ENCODE measurements at regions not wholly inside any gene's neighbourhood (a gene's known extent, or its start where the extent isn't known, plus 50 kb on each side); places are given as distances from the start of the nearest gene placed in this dataset.

DNA sequence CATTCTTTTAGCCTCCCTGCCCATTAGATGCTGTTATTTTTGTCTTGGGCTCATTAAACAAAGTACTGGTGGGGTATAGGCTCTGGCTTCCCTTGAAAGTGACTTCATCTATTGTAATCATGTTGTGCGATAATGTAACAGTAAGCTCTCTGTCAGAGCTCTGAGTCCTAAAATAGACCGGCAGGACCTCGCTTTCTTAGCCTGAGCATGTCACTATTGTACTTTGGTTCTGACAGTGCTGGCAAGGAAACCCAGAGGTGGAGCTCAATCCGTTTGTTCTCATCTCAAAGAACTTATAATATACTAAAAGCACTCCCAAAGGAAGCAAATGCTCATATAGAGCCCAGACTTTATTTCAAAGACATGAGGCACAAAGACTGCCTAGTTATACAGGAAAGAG lies 339.1 kb upstream of the CCNH start:
- WGBS, 2 donors: 37 to 58% methylated on average over 4 of the region's 4 CpGs
- no peak for DNase-seq (ENCODE audit: low spot score in 2 of 2)
- Histone ChIP-seq H3K9me3 (no peaks in the 10 kb centered on the region), H3K27ac (no peak overlapping the region), H3K27me3 (no peaks in the 10 kb centered on the region), H3K4me1 (no peaks in the 10 kb centered on the region), H3K4me3 (no peak overlapping the region), H3K36me3 (no peaks in the 10 kb centered on the region)
- TF ChIP-seq EP300 (IDR thresholded peaks at IDR 0.05) (no peak), CTCF (IDR thresholded peaks at IDR 0.05) (no peak), POLR2A (IDR thresholded peaks at IDR 0.05) (no peak)

DNA sequence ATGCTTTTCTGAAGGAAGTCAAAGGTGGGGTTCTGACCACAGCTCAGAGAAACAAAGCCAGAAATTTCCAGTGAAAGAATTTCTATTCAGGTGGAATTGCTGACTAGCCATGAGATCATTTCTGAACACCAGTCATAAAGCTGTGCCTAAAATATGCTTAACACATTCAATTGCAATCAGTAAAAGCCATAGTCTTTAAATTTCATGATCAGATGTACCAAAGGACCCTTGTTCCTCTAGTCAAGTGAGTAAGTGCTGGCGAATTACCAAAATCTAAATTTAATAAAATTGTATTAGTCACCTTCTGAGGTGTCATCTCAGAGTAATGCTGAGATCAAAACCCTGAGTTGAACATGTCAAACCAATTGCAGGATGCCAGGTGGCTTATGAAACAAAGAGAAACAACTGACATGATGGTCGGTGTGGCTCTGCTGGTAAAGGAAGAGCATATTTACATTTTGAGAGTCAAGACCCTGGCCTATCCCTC lies 334.2 kb upstream of the CCNH start:
- no peak overlapping the region for H3K4me3 ChIP-seq
- 78 to 93% methylated on average over 2 of the region's 2 CpGs for WGBS, 2 donors
- DNase-seq (ENCODE audit: low spot score in 2 of 2): no peak
- H3K27me3 ChIP-seq: no peaks in the 10 kb centered on the region
- H3K4me1 ChIP-seq: no peaks in the 10 kb centered on the region
- TF ChIP-seq CTCF (IDR thresholded peaks at IDR 0.05) (no peak), POLR2A (IDR thresholded peaks at IDR 0.05) (no peak), EP300 (IDR thresholded peaks at IDR 0.05) (no peak)
- H3K9me3 ChIP-seq: no peaks in the 10 kb centered on the region
- no peaks in the 10 kb centered on the region for H3K36me3 ChIP-seq
- H3K27ac ChIP-seq: no peak overlapping the region

DNA sequence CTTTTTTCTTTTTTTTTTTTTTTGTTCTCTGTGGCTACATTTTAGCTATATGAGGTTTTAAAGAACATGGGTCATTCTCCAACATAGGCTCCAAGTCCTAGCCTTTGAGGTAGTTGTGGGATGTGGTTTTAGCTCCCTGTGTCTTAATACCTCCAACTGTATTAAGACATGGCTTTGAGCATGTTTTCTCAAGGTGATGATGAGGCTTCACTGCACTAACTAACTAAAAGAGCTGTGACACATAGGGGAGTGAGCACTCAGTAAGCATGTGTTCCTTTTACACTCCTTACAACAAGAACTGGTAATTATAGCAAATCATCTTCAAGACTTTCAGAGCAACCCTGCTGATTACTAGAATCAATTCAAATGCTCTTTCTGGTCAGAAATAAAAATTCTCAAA lies 333.6 kb upstream of the CCNH start:
- Histone ChIP-seq H3K36me3 (no peaks in the 10 kb centered on the region), H3K27ac (no peak overlapping the region), H3K9me3 (no peaks in the 10 kb centered on the region), H3K4me1 (no peaks in the 10 kb centered on the region), H3K4me3 (no peak overlapping the region), H3K27me3 (no peaks in the 10 kb centered on the region)
- no peak for DNase-seq (ENCODE audit: low spot score in 2 of 2)
- TF ChIP-seq EP300 (IDR thresholded peaks at IDR 0.05) (no peak), CTCF (IDR thresholded peaks at IDR 0.05) (no peak), POLR2A (IDR thresholded peaks at IDR 0.05) (no peak)

DNA sequence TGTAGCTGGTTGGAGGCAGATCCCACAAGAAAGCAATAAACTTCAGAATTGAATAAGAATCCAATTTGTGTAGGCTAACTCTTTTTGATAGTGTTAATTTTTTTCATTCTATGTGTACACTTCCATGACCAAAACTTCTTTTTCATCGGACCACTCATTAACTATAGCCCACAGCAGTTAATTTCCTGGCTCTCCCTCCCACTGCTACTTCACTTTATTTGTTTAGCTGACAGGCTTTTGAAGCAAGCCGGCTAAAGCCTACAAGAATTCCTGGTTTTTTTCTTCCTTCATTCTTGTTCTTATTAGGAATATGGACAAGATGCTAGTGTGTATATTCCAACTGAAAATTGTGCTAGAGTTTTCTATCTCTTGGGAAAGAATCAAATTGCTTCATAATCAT lies 329.2 kb upstream of the CCNH start:
- no peak for DNase-seq (ENCODE audit: low spot score in 2 of 2)
- no peaks in the 10 kb centered on the region for H3K36me3 ChIP-seq
- 7 to 11% methylated on average over 2 of the region's 2 CpGs for WGBS, 2 donors
- H3K4me3 ChIP-seq: no peak overlapping the region
- H3K27me3 ChIP-seq: no peaks in the 10 kb centered on the region
- TF ChIP-seq CTCF (IDR thresholded peaks at IDR 0.05): no peak
- TF ChIP-seq POLR2A (IDR thresholded peaks at IDR 0.05): no peak
- TF ChIP-seq EP300 (IDR thresholded peaks at IDR 0.05): no peak
- no peak overlapping the region for H3K27ac ChIP-seq
- no peaks in the 10 kb centered on the region for H3K9me3 ChIP-seq
- H3K4me1 ChIP-seq: no peaks in the 10 kb centered on the region

- no peak overlapping the region for H3K4me3 ChIP-seq
- H3K27ac ChIP-seq: no peak overlapping the region
- no peak for DNase-seq (ENCODE audit: low spot score in 2 of 2)
- TF ChIP-seq POLR2A (IDR thresholded peaks at IDR 0.05): no peak
- no peak for TF ChIP-seq CTCF (IDR thresholded peaks at IDR 0.05)
- TF ChIP-seq EP300 (IDR thresholded peaks at IDR 0.05): no peak
- H3K36me3 ChIP-seq: no peaks in the 10 kb centered on the region
- H3K4me1 ChIP-seq: no peaks in the 10 kb centered on the region
- 94 to 96% methylated on average over 1 of the region's 1 CpG for WGBS, 2 donors
- no peaks in the 10 kb centered on the region for H3K27me3 ChIP-seq
- H3K9me3 ChIP-seq: no peaks in the 10 kb centered on the region
These were observed 323.2 kb upstream of the CCNH start for GRCh38 chr5:87735923-87736322.

All from tibial nerve (tissue), 4 donors.